ENCODE measurements at regions not wholly inside any gene's neighbourhood (a gene's known extent, or its start where the extent isn't known, plus 50 kb on each side); places are given as distances from the start of the nearest gene placed in this dataset.
A peak's percentile ranks its signal among the peaks of the same experiment; 100 is the strongest.

GRCh38 chr3:152102410-152102809 is 166.3 kb upstream of the MBNL1 start:
- POLR2A ChIA-PET, result no interaction called here
- CTCF ChIA-PET, result no interaction called here

More at GRCh38 chr3:152102410-152102809, 166.3 kb upstream of the MBNL1 start:
- no peaks in the 10 kb centered on the region for H3F3A ChIP-seq (replicated peaks; ENCODE audit: insufficient read depth)
- no peak overlapping the region for H3K9ac ChIP-seq
- H3K79me2 ChIP-seq (ENCODE audit: insufficient read depth), result no peaks in the 10 kb centered on the region
- H3K9me2 ChIP-seq, result no peaks in the 10 kb centered on the region
- TF ChIP-seq REST (IDR thresholded peaks at IDR 0.05; ENCODE audit: low read depth, low read length), result no peak
- TF ChIP-seq ZBTB33 (IDR thresholded peaks at IDR 0.05; ENCODE audit: borderline replicate concordance, low read depth), result no peak
- no peak for TF ChIP-seq JUND (IDR thresholded peaks at IDR 0.05)
- TF ChIP-seq TEAD4 (IDR thresholded peaks at IDR 0.05; ENCODE audit: borderline replicate concordance, insufficient read depth), result no peak
- no peak for TF ChIP-seq SMC3 (IDR thresholded peaks at IDR 0.05; ENCODE audit: low read depth, low read length)
- no peak for TF ChIP-seq PBX3 (IDR thresholded peaks at IDR 0.05)
- 0 out of 2 replicates have a peak overlapping the region, but pooled peaks have one; percentile 9 for H3K4me2 ChIP-seq
- H3K27ac ChIP-seq (ENCODE audit: low read depth in 2 of 2, low read length in 1 of 2), result no peak overlapping the region
- DNase-seq, result no peak
- no peaks in the 10 kb centered on the region for H3K36me3 ChIP-seq (replicated peaks in 1 of 2; ENCODE audit: control insufficient read depth in 1 of 2, insufficient read depth in 2 of 2, low read length in 1 of 2)
- no peaks in the 10 kb centered on the region for H3K9me3 ChIP-seq
- no peaks in the 10 kb centered on the region for H3K27me3 ChIP-seq (ENCODE audit: insufficient read depth)
- no peaks in the 10 kb centered on the region for H3K4me1 ChIP-seq (ENCODE audit: control insufficient read depth in 1 of 2, insufficient read depth in 2 of 2, low read depth in 1 of 2, low read length in 1 of 2)
- H4K20me1 ChIP-seq (ENCODE audit: insufficient read depth), result no peaks in the 10 kb centered on the region
- H2AFZ ChIP-seq (ENCODE audit: low read depth), result 0 out of 2 replicates have a peak overlapping the region, but pooled peaks have one; percentile 48
- H3K4me3 ChIP-seq (ENCODE audit: low read depth in 2 of 2, low read length in 1 of 2), result no peak overlapping the region
- WGBS (ENCODE audit: low lambda C conversion rate), result 50% methylated on average over 7 of the region's 7 CpGs
